Urinary bladder (tissue), 3 donors: ENCODE measurements at regions not wholly inside any gene's neighbourhood (a gene's known extent, or its start where the extent isn't known, plus 50 kb on each side); places are given as distances from the start of the nearest gene placed in this dataset.

Experiments used
- DNase-seq: peaks from one replicate; pipeline ENCODE4 v3.0.0-alpha.2; 2015; ENCODE audit errors: extremely low spot score
- H3K27ac ChIP-seq: one replicate; pipeline ENCODE4 v1.5.1; 2013; ENCODE audit warnings: low read depth, mild to moderate bottlenecking, moderate library complexity
- H3K36me3 ChIP-seq: one replicate; pipeline ENCODE4 v1.6.1; 2013; ENCODE audit warnings: mild to moderate bottlenecking, moderate library complexity; ENCODE audit not compliant: insufficient read depth
- H3K4me1 ChIP-seq: one replicate; pipeline ENCODE4 v1.6.1; 2013; ENCODE audit warnings: mild to moderate bottlenecking, moderate library complexity; ENCODE audit not compliant: insufficient read depth
- H3K4me3 ChIP-seq: one replicate; pipeline ENCODE4 v1.5.1; 2013; ENCODE audit warnings: low read depth, low read length
- WGBS: extraction: QIAGEN DNeasy Blood & Tissue Kit; methylation state at CpG from one replicate; pipeline ENCODE4 v1.1.7; 2013; 5-methylcytosine and 5-hydroxymethylcytosine counted together
- donor health status: healthy with polysubstance abuse.
- donor health status: healthy.

- H3K4me3 ChIP-seq, result no peak overlapping the region
Measured at GRCh38 chr4:11746734-11747133, 318.0 kb upstream of the HS3ST1 start.

GRCh38 chr4:11743976-11744375, 315.3 kb upstream of the HS3ST1 start:
- Histone ChIP-seq H3K27ac (no peak overlapping the region), H3K36me3 (no peaks in the 10 kb centered on the region), H3K4me3 (no peak overlapping the region), H3K4me1 (no peaks in the 10 kb centered on the region)
- WGBS, result 82% methylated on average over 1 of the region's 1 CpG
- no peak for DNase-seq

More at GRCh38 chr4:11746734-11747133, 318.0 kb upstream of the HS3ST1 start:
- WGBS, result 67% methylated on average over 4 of the region's 4 CpGs
- Histone ChIP-seq H3K36me3 (no peaks in the 10 kb centered on the region), H3K4me1 (no peaks in the 10 kb centered on the region), H3K27ac (no peak overlapping the region)
- no peak for DNase-seq

GRCh38 chr4:11743236-11743635, 314.5 kb upstream of the HS3ST1 start:
- Histone ChIP-seq H3K27ac (no peak overlapping the region), H3K36me3 (no peaks in the 10 kb centered on the region), H3K4me3 (no peak overlapping the region), H3K4me1 (no peaks in the 10 kb centered on the region)
- no peak for DNase-seq
- 77% methylated on average over 1 of the region's 1 CpG for WGBS

- H3K4me1 ChIP-seq, result no peaks in the 10 kb centered on the region
- H3K36me3 ChIP-seq, result no peaks in the 10 kb centered on the region
- 31% methylated on average over 1 of the region's 1 CpG for WGBS
- H3K27ac ChIP-seq, result no peak overlapping the region
- DNase-seq, result no peak
- no peak overlapping the region for H3K4me3 ChIP-seq
Measured at GRCh38 chr4:11741190-11741652, 312.5 kb upstream of the HS3ST1 start.

- WGBS, result 11% methylated on average over 1 of the region's 1 CpG
- Histone ChIP-seq H3K27ac (no peak overlapping the region), H3K4me1 (no peaks in the 10 kb centered on the region), H3K4me3 (no peak overlapping the region), H3K36me3 (no peaks in the 10 kb centered on the region)
- no peak for DNase-seq
Measured at GRCh38 chr4:11739992-11740391, 311.3 kb upstream of the HS3ST1 start.

- DNase-seq, result no peak
- H3K27ac ChIP-seq, result no peak overlapping the region
- H3K4me3 ChIP-seq, result no peak overlapping the region
- no peaks in the 10 kb centered on the region for H3K4me1 ChIP-seq
- 84% methylated on average over 2 of the region's 2 CpGs for WGBS
- no peaks in the 10 kb centered on the region for H3K36me3 ChIP-seq
Measured at GRCh38 chr4:11736978-11737377, 308.3 kb upstream of the HS3ST1 start.

- H3K4me3 ChIP-seq, result no peak overlapping the region
- H3K27ac ChIP-seq, result no peak overlapping the region
- no peaks in the 10 kb centered on the region for H3K36me3 ChIP-seq
- DNase-seq, result no peak
- H3K4me1 ChIP-seq, result no peaks in the 10 kb centered on the region
Measured at GRCh38 chr4:11735651-11736050, 307.0 kb upstream of the HS3ST1 start.

- 82% methylated on average over 4 of the region's 4 CpGs for WGBS
- no peak for DNase-seq
Measured at GRCh38 chr4:11732155-11732554, 303.5 kb upstream of the HS3ST1 start.

GRCh38 chr4:11730545-11730944, 301.9 kb upstream of the HS3ST1 start:
- Histone ChIP-seq H3K36me3 (no peaks in the 10 kb centered on the region), H3K4me3 (no peak overlapping the region), H3K4me1 (no peaks in the 10 kb centered on the region), H3K27ac (no peak overlapping the region)
- WGBS, result 100% methylated on average over 1 of the region's 1 CpG
- no peak for DNase-seq

More at GRCh38 chr4:11732155-11732554, 303.5 kb upstream of the HS3ST1 start:
- Histone ChIP-seq H3K4me1 (no peaks in the 10 kb centered on the region), H3K36me3 (no peaks in the 10 kb centered on the region), H3K4me3 (no peak overlapping the region), H3K27ac (no peak overlapping the region)

GRCh38 chr4:11729548-11729947, 300.9 kb upstream of the HS3ST1 start:
- no peak overlapping the region for H3K4me3 ChIP-seq
- no peak for DNase-seq
- H3K36me3 ChIP-seq, result no peaks in the 10 kb centered on the region
- WGBS, result 41% methylated on average over 1 of the region's 1 CpG
- no peak overlapping the region for H3K27ac ChIP-seq
- H3K4me1 ChIP-seq, result no peaks in the 10 kb centered on the region

- no peak for DNase-seq
- Histone ChIP-seq H3K36me3 (no peaks in the 10 kb centered on the region), H3K4me3 (no peak overlapping the region), H3K4me1 (no peaks in the 10 kb centered on the region), H3K27ac (no peak overlapping the region)
- WGBS, result 78% methylated on average over 3 of the region's 3 CpGs
Measured at GRCh38 chr4:11727903-11728564, 299.3 kb upstream of the HS3ST1 start.

GRCh38 chr4:11724731-11725130, 296.0 kb upstream of the HS3ST1 start:
- no peaks in the 10 kb centered on the region for H3K36me3 ChIP-seq
- DNase-seq, result no peak
- H3K4me3 ChIP-seq, result no peak overlapping the region
- no peak overlapping the region for H3K27ac ChIP-seq
- peaks cover 2% of the 10 kb centered on the region for H3K4me1 ChIP-seq

GRCh38 chr4:11722223-11722622, 293.5 kb upstream of the HS3ST1 start:
- WGBS, result 83% methylated on average over 4 of the region's 4 CpGs
- Histone ChIP-seq H3K4me3 (no peak overlapping the region), H3K27ac (no peak overlapping the region), H3K36me3 (no peaks in the 10 kb centered on the region), H3K4me1 (peaks cover 2% of the 10 kb centered on the region)
- no peak for DNase-seq

GRCh38 chr4:11720292-11720691, 291.6 kb upstream of the HS3ST1 start:
- Histone ChIP-seq H3K4me3 (no peak overlapping the region), H3K36me3 (no peaks in the 10 kb centered on the region), H3K4me1 (peaks cover 2% of the 10 kb centered on the region), H3K27ac (no peak overlapping the region)
- WGBS, result 17% methylated on average over 1 of the region's 1 CpG
- no peak for DNase-seq

- no peak for DNase-seq
- Histone ChIP-seq H3K36me3 (no peaks in the 10 kb centered on the region), H3K4me3 (no peak overlapping the region), H3K27ac (no peak overlapping the region), H3K4me1 (peaks cover 2% of the 10 kb centered on the region)
- whole genome bisulfite sequencing, result 85% methylated on average over 4 of the region's 4 CpGs
Measured at GRCh38 chr4:11719879-11720278, 291.2 kb upstream of the HS3ST1 start.
